GM06990 (cell line): ENCODE measurements at regions not wholly inside any gene's neighbourhood (a gene's known extent, or its start where the extent isn't known, plus 50 kb on each side); places are given as distances from the start of the nearest gene placed in this dataset.
A peak's percentile ranks its signal among the peaks of the same experiment; 100 is the strongest.
"Not testable (repeated sequence)": the region's sequence is repeated elsewhere in the genome, so short reads cannot be mapped to it uniquely, and the experiment has no call there.

Source experiments
- DNase-seq: peaks from one replicate; pipeline ENCODE4 v3.0.0-alpha.2; 2011; ENCODE audit not compliant: insufficient read length; ENCODE audit errors: extremely low read depth
- H3K27me3 ChIP-seq: replicated peaks from 2 replicates; pipeline ENCODE4 v1.6.0; 2011; ENCODE audit warnings: low read length; ENCODE audit not compliant: control insufficient read depth, insufficient read depth
- H3K36me3 ChIP-seq: 2 replicates; pipeline ENCODE4 v1.5.1; 2011; ENCODE audit warnings: low read length; ENCODE audit not compliant: control insufficient read depth, insufficient read depth
- H3K4me3 ChIP-seq: replicated peaks from 2 replicates; pipeline ENCODE4 v1.5.1; 2011; ENCODE audit warnings: low read depth, mild to moderate bottlenecking, control low read depth, low read length
- TF ChIP-seq, protein P1 (sequence below): IDR thresholded peaks from 2 replicates; pipeline ENCODE4 v1.5.1; 2011; ENCODE audit warnings: low read length, control low read depth, mild to moderate bottlenecking, inconsistent platforms; ENCODE audit not compliant: insufficient read depth, poor library complexity, severe bottlenecking

DNA sequence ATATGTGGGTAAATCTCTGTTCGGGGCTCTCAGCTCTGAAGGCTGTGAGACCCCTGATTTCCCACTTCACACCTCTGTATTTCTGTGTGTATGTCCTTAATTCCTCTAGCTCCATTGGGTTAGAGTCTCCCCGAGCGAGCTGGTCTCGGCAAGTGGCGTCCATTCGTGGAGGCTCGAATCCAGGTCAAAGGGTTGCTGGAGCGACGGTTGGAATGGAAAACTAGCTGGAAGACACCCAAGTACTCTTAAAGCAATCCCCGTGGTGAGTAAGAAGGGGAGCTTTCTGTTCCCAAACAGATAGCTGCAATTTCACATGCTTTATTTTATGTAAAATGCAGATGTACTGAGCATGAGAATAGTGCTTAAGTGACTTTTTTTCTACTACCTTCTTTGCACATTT lies 277.5 kb upstream of the SGCG start:
- TF ChIP-seq, protein P1, sequence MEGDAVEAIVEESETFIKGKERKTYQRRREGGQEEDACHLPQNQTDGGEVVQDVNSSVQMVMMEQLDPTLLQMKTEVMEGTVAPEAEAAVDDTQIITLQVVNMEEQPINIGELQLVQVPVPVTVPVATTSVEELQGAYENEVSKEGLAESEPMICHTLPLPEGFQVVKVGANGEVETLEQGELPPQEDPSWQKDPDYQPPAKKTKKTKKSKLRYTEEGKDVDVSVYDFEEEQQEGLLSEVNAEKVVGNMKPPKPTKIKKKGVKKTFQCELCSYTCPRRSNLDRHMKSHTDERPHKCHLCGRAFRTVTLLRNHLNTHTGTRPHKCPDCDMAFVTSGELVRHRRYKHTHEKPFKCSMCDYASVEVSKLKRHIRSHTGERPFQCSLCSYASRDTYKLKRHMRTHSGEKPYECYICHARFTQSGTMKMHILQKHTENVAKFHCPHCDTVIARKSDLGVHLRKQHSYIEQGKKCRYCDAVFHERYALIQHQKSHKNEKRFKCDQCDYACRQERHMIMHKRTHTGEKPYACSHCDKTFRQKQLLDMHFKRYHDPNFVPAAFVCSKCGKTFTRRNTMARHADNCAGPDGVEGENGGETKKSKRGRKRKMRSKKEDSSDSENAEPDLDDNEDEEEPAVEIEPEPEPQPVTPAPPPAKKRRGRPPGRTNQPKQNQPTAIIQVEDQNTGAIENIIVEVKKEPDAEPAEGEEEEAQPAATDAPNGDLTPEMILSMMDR, result no peak
- H3K27me3 ChIP-seq, result no peaks in the 10 kb centered on the region
- DNase-seq, result no peak

DNA sequence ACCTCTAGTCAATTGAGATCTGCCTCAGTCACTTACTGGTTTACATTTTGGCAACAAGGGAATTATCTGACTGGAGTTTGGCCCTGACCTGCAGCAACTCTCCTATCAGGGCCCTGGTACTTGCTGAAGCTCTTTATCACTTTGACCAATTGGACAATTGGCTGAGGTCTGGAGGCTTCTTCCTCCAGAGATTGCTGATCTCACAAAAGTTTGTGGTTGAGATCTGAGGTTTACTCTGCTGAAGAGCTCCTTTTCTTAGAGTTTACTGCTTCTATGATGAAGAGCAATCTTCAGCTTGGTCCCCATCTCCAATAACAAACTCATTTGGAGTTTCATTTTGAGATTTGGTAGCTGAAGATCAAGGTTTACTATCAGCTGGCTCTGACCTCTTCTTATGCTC lies 276.9 kb upstream of the SGCG start:
- TF ChIP-seq, protein P1, result no peak
- H3K4me3 ChIP-seq, result no peak overlapping the region
- DNase-seq, result no peak
- H3K27me3 ChIP-seq, result no peaks in the 10 kb centered on the region
- H3K36me3 ChIP-seq, result no peaks in the 10 kb centered on the region

More for the DNA sequence above, 277.5 kb upstream of the SGCG start:
- Histone ChIP-seq H3K4me3 (no peak overlapping the region), H3K36me3 (no peaks in the 10 kb centered on the region)

- H3K27me3 ChIP-seq, result no peaks in the 10 kb centered on the region
- peak overlapping the region; percentile 67 for H3K4me3 ChIP-seq
- peak; percentile 70 for DNase-seq
- no peaks in the 10 kb centered on the region for H3K36me3 ChIP-seq
- TF ChIP-seq, protein P1, result no peak
Measured at GRCh38 chr13:22915442-22916082, 265.2 kb upstream of the SGCG start.

GRCh38 chr13:22916276-22916675 lies 264.5 kb upstream of the SGCG start:
- H3K4me3 ChIP-seq, H3K36me3 ChIP-seq, DNase-seq, H3K27me3 ChIP-seq: not testable (repeated sequence)

DNA sequence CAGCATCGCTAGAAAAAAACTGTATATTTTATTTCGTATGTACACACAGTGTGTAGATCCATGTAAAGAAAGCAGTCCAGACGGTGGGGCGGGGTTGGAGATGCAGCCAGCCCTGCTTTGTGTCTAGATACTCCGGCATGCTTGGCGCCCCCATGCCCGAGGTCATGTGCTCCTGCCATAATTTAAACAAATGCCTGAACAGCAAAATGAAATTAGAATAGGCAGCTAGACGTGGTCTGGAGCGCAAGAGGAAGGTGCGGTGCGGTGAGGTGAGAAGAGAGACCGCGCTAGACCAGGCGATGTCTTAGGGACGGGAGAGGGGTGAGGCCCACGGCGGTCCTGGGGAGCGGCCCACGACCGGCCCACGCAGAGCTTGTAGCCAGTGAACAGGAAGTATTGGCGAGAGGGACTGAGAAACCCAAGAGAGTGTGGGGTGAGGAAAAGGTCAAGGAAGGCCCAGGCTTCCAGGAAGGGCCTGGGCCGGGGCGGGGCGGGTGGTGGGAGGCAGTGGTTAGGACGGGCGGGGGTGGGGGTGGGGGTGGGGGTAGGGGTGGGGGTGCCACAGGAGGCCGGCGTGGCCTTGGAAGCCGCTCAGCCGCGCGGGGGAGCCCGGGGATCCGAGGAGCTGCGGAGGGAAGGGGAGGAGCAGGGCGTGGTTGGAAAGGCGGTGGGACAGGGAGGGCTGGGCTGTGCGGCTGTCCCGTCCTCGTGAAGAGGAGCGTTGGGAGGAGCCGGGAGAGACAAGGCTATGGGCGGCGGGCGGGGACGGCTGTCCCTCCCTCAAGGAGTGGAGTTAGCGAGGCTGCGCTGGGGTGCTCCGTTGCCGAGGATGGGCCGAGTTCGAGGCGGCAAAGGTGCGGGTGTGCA lies 254.7 kb upstream of the SGCG start:
- Histone ChIP-seq H3K36me3 (no peaks in the 10 kb centered on the region), H3K4me3 (no peak overlapping the region), H3K27me3 (no peaks in the 10 kb centered on the region)
- TF ChIP-seq, protein P1, result no peak
- DNase-seq, result peak; percentile 22

DNA sequence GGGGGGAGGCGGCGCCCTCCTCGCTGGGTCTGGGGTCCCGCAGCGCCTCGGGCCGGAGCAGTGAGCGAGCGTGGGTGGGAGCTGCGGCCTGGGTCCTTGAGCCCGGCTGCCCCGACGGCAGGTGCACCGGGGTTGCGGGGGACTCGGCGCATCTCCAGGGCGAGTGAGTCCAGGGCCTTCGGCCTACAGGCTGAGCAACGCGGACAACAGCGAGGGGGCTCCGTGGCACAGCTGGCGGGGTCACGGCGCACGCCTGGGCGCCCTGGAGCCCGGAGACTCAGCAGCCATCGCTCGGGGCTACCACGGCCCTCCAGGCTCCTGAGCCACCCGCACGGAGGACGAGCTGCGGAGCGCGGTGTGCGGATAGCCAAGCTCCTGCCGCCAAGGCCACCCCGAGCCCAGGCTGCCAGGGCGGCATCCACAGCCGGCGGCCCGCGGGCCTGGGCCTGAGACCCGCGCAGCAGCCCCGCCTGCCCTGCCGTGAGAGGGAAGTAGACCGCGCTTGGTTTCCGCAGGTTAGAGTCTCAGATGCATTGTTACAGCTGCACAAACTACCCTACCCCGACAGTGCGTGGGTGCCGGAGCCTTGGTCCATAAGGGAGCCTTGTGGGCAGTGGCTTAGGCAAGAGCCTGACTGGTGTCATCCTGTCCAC lies 253.9 kb upstream of the SGCG start:
- H3K4me3 ChIP-seq, result no peak overlapping the region
- DNase-seq, result peak; percentile 22
- H3K27me3 ChIP-seq, result no peaks in the 10 kb centered on the region
- TF ChIP-seq, protein P1, result no peak
- no peaks in the 10 kb centered on the region for H3K36me3 ChIP-seq

DNA sequence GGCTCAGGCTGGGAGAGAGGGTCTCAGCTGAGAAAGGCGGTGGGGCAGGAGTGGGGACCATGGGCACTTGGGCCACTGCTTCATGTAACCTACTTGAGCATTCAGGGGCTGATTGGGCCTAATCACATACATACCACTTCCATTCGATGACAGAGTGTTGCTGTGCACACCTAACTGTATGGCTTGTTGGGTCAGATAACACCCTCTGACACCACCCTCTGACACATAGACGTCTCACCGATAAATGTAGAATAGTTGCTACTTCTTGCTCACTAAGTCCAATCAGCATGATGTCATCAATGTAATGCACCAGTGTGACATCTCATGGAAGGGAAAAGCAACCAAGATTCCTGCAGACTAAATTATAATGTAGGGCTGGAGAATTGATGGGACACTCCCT lies 252.9 kb upstream of the SGCG start:
- DNase-seq, H3K27me3 ChIP-seq, H3K36me3 ChIP-seq, H3K4me3 ChIP-seq: not testable (repeated sequence)
